ENCODE measurements at regions not wholly inside any gene's neighbourhood (a gene's known extent, or its start where the extent isn't known, plus 50 kb on each side); places are given as distances from the start of the nearest gene placed in this dataset.
"Not testable (repeated sequence)": the region's sequence is repeated elsewhere in the genome, so short reads cannot be mapped to it uniquely, and the experiment has no call there.

- Histone ChIP-seq H3K9me3 (ENCODE audit: control insufficient read depth, low read depth, low read length) (no peaks in the 10 kb centered on the region), H3K23ac (ENCODE audit: insufficient read length, low read depth, low read length) (no peak overlapping the region), H2BK120ac (ENCODE audit: low read depth, low read length, poor library complexity, severe bottlenecking) (no peak overlapping the region), H3K9ac (ENCODE audit: extremely low read depth, insufficient read length, low read length) (no peak overlapping the region), H3K23me2 (ENCODE audit: insufficient read length, low read depth, low read length, poor library complexity, severe bottlenecking) (no peaks in the 10 kb centered on the region), H3K27me3 (ENCODE audit: insufficient read depth, low read length) (no peaks in the 10 kb centered on the region), H2BK12ac (ENCODE audit: insufficient read length, low read depth, low read length) (no peak overlapping the region), H3K27ac (ENCODE audit: insufficient read length, low read depth, low read length) (no peak overlapping the region), H2BK20ac (ENCODE audit: low read depth, low read length, poor library complexity, severe bottlenecking) (no peak overlapping the region), H3K79me2 (ENCODE audit: insufficient read depth, low read length) (no peaks in the 10 kb centered on the region), H3K56ac (ENCODE audit: insufficient read length, low read depth, low read length) (no peak overlapping the region), H3K18ac (ENCODE audit: insufficient read length, low read depth, low read length) (no peak overlapping the region), H3K4me1 (ENCODE audit: insufficient read depth, low read length) (no peaks in the 10 kb centered on the region), H2AFZ (ENCODE audit: low read length) (no peak overlapping the region), H2BK15ac (ENCODE audit: low read depth, low read length) (no peak overlapping the region), H4K5ac (ENCODE audit: insufficient read length, low read depth, low read length) (no peak overlapping the region), H4K8ac (replicated peaks; ENCODE audit: insufficient read length, low read depth, low read length) (no peak overlapping the region), H3K14ac (ENCODE audit: insufficient read depth, low read length) (no peak overlapping the region), H4K20me1 (ENCODE audit: control insufficient read depth, insufficient read depth, insufficient read length) (no peaks in the 10 kb centered on the region), H2AK5ac (ENCODE audit: insufficient read length, low read length) (no peak overlapping the region), H3T11ph (ENCODE audit: low read length) (no peak overlapping the region), H3K4ac (ENCODE audit: low read depth, low read length) (no peak overlapping the region), H3K79me1 (ENCODE audit: insufficient read depth, low read depth, low read length, poor library complexity, severe bottlenecking) (no peaks in the 10 kb centered on the region), H4K91ac (ENCODE audit: insufficient read length, low read depth, low read length) (no peak overlapping the region), H3K4me2 (ENCODE audit: insufficient read depth, insufficient read length, low read length) (no peak overlapping the region), H2BK5ac (ENCODE audit: insufficient read length, low read length) (no peak overlapping the region)
- Mint-ChIP-seq H3K4me3 (no peak overlapping the region), H3K27ac (no peak overlapping the region), H3K36me3 (ENCODE audit: insufficient read depth in 1 of 3, low read depth in 3 of 3) (no peaks in the 10 kb centered on the region; a peak in 2 of 7 replicates), H3K27me3 (ENCODE audit: low read depth) (no peaks in the 10 kb centered on the region), H3K9me3 (no peaks in the 10 kb centered on the region; a peak in 1 of 5 replicates), H3K4me1 (peaks cover 0 to 2% of the 10 kb centered on the region in 2 experiments; a peak in 1 of 4 replicates)
- DNase-seq = no peak
- TF ChIP-seq, protein P1, sequence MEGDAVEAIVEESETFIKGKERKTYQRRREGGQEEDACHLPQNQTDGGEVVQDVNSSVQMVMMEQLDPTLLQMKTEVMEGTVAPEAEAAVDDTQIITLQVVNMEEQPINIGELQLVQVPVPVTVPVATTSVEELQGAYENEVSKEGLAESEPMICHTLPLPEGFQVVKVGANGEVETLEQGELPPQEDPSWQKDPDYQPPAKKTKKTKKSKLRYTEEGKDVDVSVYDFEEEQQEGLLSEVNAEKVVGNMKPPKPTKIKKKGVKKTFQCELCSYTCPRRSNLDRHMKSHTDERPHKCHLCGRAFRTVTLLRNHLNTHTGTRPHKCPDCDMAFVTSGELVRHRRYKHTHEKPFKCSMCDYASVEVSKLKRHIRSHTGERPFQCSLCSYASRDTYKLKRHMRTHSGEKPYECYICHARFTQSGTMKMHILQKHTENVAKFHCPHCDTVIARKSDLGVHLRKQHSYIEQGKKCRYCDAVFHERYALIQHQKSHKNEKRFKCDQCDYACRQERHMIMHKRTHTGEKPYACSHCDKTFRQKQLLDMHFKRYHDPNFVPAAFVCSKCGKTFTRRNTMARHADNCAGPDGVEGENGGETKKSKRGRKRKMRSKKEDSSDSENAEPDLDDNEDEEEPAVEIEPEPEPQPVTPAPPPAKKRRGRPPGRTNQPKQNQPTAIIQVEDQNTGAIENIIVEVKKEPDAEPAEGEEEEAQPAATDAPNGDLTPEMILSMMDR (conservative IDR thresholded peaks at IDR 0.05) = no peak
- no CpG with 5 or more reads among the region's 1 CpG for WGBS (ENCODE audit: extremely low coverage, insufficient read length, low lambda C conversion rate)
Observed at GRCh38 chr9:31045810-31046209, 1338.6 kb upstream of the ACO1 start.

- DNase-seq; H3K18ac ChIP-seq (ENCODE audit: insufficient read length, low read depth, low read length); H2BK5ac ChIP-seq (ENCODE audit: insufficient read length, low read length); H3K4ac ChIP-seq (ENCODE audit: low read depth, low read length); H2AFZ ChIP-seq (ENCODE audit: low read length); H4K5ac ChIP-seq (ENCODE audit: insufficient read length, low read depth, low read length); H4K91ac ChIP-seq (ENCODE audit: insufficient read length, low read depth, low read length); H3K27me3 ChIP-seq (ENCODE audit: insufficient read depth, low read length); H4K20me1 ChIP-seq (ENCODE audit: control insufficient read depth, insufficient read depth, insufficient read length); H3K27ac Mint-ChIP-seq; H4K8ac ChIP-seq (replicated peaks; ENCODE audit: insufficient read length, low read depth, low read length); H2BK120ac ChIP-seq (ENCODE audit: low read depth, low read length, poor library complexity, severe bottlenecking); H3K23me2 ChIP-seq (ENCODE audit: insufficient read length, low read depth, low read length, poor library complexity, severe bottlenecking); H3K4me2 ChIP-seq (ENCODE audit: insufficient read depth, insufficient read length, low read length); H2AK5ac ChIP-seq (ENCODE audit: insufficient read length, low read length); H3K9ac ChIP-seq (ENCODE audit: extremely low read depth, insufficient read length, low read length); H3K4me1 ChIP-seq (ENCODE audit: insufficient read depth, low read length); H2BK12ac ChIP-seq (ENCODE audit: insufficient read length, low read depth, low read length); H3T11ph ChIP-seq (ENCODE audit: low read length); H3K27ac ChIP-seq (ENCODE audit: insufficient read length, low read depth, low read length); H3K56ac ChIP-seq (ENCODE audit: insufficient read length, low read depth, low read length); H3K23ac ChIP-seq (ENCODE audit: insufficient read length, low read depth, low read length); H3K79me2 ChIP-seq (ENCODE audit: insufficient read depth, low read length); H2BK15ac ChIP-seq (ENCODE audit: low read depth, low read length); H3K9me3 ChIP-seq (ENCODE audit: control insufficient read depth, low read depth, low read length); H2BK20ac ChIP-seq (ENCODE audit: low read depth, low read length, poor library complexity, severe bottlenecking); H3K4me1 Mint-ChIP-seq; H3K79me1 ChIP-seq (ENCODE audit: insufficient read depth, low read depth, low read length, poor library complexity, severe bottlenecking); H3K27me3 Mint-ChIP-seq (ENCODE audit: low read depth); H3K4me3 Mint-ChIP-seq; H3K14ac ChIP-seq (ENCODE audit: insufficient read depth, low read length): not testable (repeated sequence)
- no CpG with 5 or more reads among the region's 15 CpGs for WGBS (ENCODE audit: extremely low coverage, insufficient read length, low lambda C conversion rate)
- Mint-ChIP-seq H3K9me3 (peaks cover 12 to 15% of the 10 kb centered on the region in 2 experiments; a peak in 4 of 5 replicates), H3K36me3 (ENCODE audit: insufficient read depth in 1 of 3, low read depth in 3 of 3) (peaks cover 5 to 15% (median 7%) of the 10 kb centered on the region in 3 experiments; a peak in 6 of 7 replicates)
Observed at GRCh38 chr9:31061592-31061991, 1322.9 kb upstream of the ACO1 start.

Measured in H9 (cell line).